DOHH2 (cell line): ENCODE measurements at regions not wholly inside any gene's neighbourhood (a gene's known extent, or its start where the extent isn't known, plus 50 kb on each side); places are given as distances from the start of the nearest gene placed in this dataset.
"Not testable (repeated sequence)": the region's sequence is repeated elsewhere in the genome, so short reads cannot be mapped to it uniquely, and the experiment has no call there.

Experiments
- H3F3A ChIP-seq: fragments of 200-600 bp; sonication (generic), shearing (Covaris generic); 2 replicates; pipeline ENCODE4 v1.6.0; 2016; ENCODE audit warnings: antibody characterized with exemption, mild to moderate bottlenecking; ENCODE audit not compliant: control insufficient read depth, insufficient read depth
- H3K27ac ChIP-seq: fragments of 200-600 bp; sonication (generic); 2 replicates; pipeline ENCODE4 v1.5.1; 2014; ENCODE audit warnings: low read depth, mild to moderate bottlenecking, low read length, moderate library complexity
- H3K27me3 ChIP-seq: fragments of 200-600 bp; sonication (generic); 2 replicates; pipeline ENCODE4 v1.6.1; 2014; ENCODE audit warnings: mild to moderate bottlenecking, low read length, mixed read lengths; ENCODE audit not compliant: control insufficient read depth
- H3K36me3 ChIP-seq: fragments of 200-600 bp; sonication (generic); 2 replicates; pipeline ENCODE4 v1.6.1; 2014; ENCODE audit warnings: mild to moderate bottlenecking, low read length, moderate library complexity, mixed read lengths; ENCODE audit not compliant: control insufficient read depth
- H3K4me1 ChIP-seq: fragments of 200-600 bp; sonication (generic); 2 replicates; pipeline ENCODE4 v1.6.1; 2014; ENCODE audit warnings: mild to moderate bottlenecking, low read length, mixed read lengths; ENCODE audit not compliant: control insufficient read depth
- H3K4me2 ChIP-seq: fragments of 200-600 bp; sonication (generic); 2 replicates; pipeline ENCODE4 v1.6.0; 2014; ENCODE audit warnings: mild to moderate bottlenecking, low read length, moderate library complexity
- H3K4me3 ChIP-seq: fragments of 200-600 bp; sonication (generic); 2 replicates; pipeline ENCODE4 v1.5.1; 2014; ENCODE audit warnings: mild to moderate bottlenecking, low read length, mixed read lengths
- H3K79me2 ChIP-seq: fragments of 200-600 bp; sonication (generic); 2 replicates; pipeline ENCODE4 v1.6.1; 2014; ENCODE audit warnings: mild to moderate bottlenecking, low read length, mixed read lengths; ENCODE audit not compliant: control insufficient read depth
- H3K9me2 ChIP-seq: fragments of 200-600 bp; sonication (generic); replicated peaks from 2 replicates; pipeline ENCODE4 v1.6.1; 2014; ENCODE audit warnings: mild to moderate bottlenecking, low read length, mixed read lengths; ENCODE audit not compliant: control insufficient read depth
- H3K9me3 ChIP-seq: fragments of 200-600 bp; sonication (generic); 2 replicates; pipeline ENCODE4 v1.6.1; 2014; ENCODE audit warnings: antibody characterized with exemption, low read length, mixed read lengths; ENCODE audit not compliant: control insufficient read depth, insufficient read depth
- H4K20me1 ChIP-seq: fragments of 200-600 bp; sonication (generic); 2 replicates; pipeline ENCODE4 v1.6.0; 2014; ENCODE audit warnings: low read depth, mild to moderate bottlenecking, antibody characterized with exemption, low read length, moderate library complexity; ENCODE audit not compliant: control insufficient read depth, insufficient read depth
- EZH2phosphoT487 ChIP-seq: fragments of 200-600 bp; sonication (generic); IDR thresholded peaks from 2 replicates; pipeline ENCODE4 v1.6.1; 2017; ENCODE audit warnings: borderline replicate concordance, mild to moderate bottlenecking, antibody characterized with exemption, low read length, moderate library complexity, mixed read lengths
- TF ChIP-seq, protein P1 (sequence below): fragments of 200-600 bp; sonication (generic); IDR thresholded peaks from one replicate; pipeline ENCODE4 v1.5.1; 2014; ENCODE audit warnings: antibody characterized with exemption, mild to moderate bottlenecking, low read depth, low read length; ENCODE audit not compliant: poor library complexity, severe bottlenecking

DNA sequence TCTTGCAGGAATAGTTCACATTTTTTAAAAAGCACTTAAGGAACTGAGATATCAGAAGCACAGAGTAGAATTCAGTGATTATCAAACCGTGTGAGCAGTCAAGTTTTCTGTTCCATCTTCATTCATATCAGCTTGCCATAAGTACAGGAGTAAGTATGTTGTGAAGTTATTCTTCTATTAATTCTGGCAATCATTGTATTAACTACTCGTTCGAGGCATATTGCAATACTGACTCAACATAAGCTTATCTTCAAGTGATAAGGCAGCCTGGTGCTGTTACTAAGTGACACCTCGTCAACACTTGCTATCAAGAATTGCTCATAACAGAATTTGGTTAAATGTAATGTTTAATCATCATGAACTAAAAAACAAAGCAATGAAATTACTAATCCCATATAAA, 75.7 kb upstream of the SNX9 start:
- H3F3A ChIP-seq, result no peaks in the 10 kb centered on the region

DNA sequence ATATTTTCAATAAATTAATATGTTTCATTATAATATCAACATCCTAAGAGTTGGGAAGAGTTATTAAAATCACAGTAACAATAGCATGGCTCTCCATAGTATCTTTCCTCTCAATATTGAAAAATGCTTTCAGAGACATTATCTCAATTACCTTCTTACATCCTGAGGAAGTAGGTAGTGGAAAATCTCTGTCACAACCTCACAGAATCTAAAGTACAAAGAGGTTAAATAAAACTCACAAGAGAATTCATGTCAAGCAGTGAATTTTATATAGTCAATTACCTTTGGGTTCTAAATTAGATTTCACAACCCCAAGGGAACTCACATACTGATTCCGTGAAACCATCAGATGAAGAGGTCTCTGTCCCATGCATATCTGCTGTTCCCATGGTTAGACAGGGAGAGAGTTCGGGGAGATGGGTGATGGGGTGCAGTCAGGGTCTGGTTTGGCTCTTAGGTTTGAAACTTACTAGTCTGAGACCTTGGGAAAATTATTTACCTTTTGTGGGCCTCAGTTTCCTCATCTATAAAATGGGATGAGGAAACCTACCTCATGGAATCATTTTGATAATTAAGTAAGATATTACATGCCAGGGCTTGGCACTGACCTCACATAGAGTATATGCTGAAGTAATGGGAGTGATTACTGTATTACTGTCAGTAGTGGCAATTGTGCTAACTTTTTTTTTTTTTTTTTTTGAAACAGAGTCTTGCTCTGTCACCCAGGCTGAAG, 74.0 kb upstream of the SNX9 start:
- H3K9me3 ChIP-seq, result peaks cover 15% of the 10 kb centered on the region
- no peaks in the 10 kb centered on the region for H3K9me2 ChIP-seq
- H3K4me3 ChIP-seq, result no peak overlapping the region
- no peak overlapping the region for H3K4me2 ChIP-seq
- no peak overlapping the region for H3K27ac ChIP-seq
- H3K79me2 ChIP-seq, result no peaks in the 10 kb centered on the region
- H3K4me1 ChIP-seq, result peaks cover 23% of the 10 kb centered on the region
- no peaks in the 10 kb centered on the region for H3F3A ChIP-seq
- H4K20me1 ChIP-seq, result 0 out of 2 replicates have a peak, but pooled peaks cover 3% of the 10 kb centered on the region
- H3K27me3 ChIP-seq, result peaks cover 15% of the 10 kb centered on the region
- H3K36me3 ChIP-seq, result no peaks in the 10 kb centered on the region
- no peak for TF ChIP-seq EZH2phosphoT487
- TF ChIP-seq, protein P1, sequence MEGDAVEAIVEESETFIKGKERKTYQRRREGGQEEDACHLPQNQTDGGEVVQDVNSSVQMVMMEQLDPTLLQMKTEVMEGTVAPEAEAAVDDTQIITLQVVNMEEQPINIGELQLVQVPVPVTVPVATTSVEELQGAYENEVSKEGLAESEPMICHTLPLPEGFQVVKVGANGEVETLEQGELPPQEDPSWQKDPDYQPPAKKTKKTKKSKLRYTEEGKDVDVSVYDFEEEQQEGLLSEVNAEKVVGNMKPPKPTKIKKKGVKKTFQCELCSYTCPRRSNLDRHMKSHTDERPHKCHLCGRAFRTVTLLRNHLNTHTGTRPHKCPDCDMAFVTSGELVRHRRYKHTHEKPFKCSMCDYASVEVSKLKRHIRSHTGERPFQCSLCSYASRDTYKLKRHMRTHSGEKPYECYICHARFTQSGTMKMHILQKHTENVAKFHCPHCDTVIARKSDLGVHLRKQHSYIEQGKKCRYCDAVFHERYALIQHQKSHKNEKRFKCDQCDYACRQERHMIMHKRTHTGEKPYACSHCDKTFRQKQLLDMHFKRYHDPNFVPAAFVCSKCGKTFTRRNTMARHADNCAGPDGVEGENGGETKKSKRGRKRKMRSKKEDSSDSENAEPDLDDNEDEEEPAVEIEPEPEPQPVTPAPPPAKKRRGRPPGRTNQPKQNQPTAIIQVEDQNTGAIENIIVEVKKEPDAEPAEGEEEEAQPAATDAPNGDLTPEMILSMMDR, result no peak

More for the DNA sequence above, 75.7 kb upstream of the SNX9 start:
- Histone ChIP-seq H3K79me2 (no peaks in the 10 kb centered on the region), H4K20me1 (no peaks in the 10 kb centered on the region), H3K4me3 (no peak overlapping the region), H3K4me2 (no peak overlapping the region), H3K27ac (no peak overlapping the region), H3K36me3 (no peaks in the 10 kb centered on the region), H3K9me2 (no peaks in the 10 kb centered on the region), H3K27me3 (peaks cover 7% of the 10 kb centered on the region; the same call in 1 of the 2 replicates), H3K9me3 (peaks cover 11% of the 10 kb centered on the region; the same call in 1 of the 2 replicates), H3K4me1 (peaks cover 23% of the 10 kb centered on the region)
- TF ChIP-seq EZH2phosphoT487, result no peak
- TF ChIP-seq, protein P1, result no peak

- Histone ChIP-seq H3K9me3 (peaks cover 15% of the 10 kb centered on the region), H3K4me1 (peaks cover 28% of the 10 kb centered on the region), H3K27me3 (peaks cover 27% of the 10 kb centered on the region)
- not testable (repeated sequence) for H4K20me1 ChIP-seq, H3F3A ChIP-seq, H3K36me3 ChIP-seq, H3K4me2 ChIP-seq, H3K27ac ChIP-seq, H3K4me3 ChIP-seq, H3K79me2 ChIP-seq, H3K9me2 ChIP-seq
Measured at GRCh38 chr6:157750973-157751372, 72.1 kb upstream of the SNX9 start.

DNA sequence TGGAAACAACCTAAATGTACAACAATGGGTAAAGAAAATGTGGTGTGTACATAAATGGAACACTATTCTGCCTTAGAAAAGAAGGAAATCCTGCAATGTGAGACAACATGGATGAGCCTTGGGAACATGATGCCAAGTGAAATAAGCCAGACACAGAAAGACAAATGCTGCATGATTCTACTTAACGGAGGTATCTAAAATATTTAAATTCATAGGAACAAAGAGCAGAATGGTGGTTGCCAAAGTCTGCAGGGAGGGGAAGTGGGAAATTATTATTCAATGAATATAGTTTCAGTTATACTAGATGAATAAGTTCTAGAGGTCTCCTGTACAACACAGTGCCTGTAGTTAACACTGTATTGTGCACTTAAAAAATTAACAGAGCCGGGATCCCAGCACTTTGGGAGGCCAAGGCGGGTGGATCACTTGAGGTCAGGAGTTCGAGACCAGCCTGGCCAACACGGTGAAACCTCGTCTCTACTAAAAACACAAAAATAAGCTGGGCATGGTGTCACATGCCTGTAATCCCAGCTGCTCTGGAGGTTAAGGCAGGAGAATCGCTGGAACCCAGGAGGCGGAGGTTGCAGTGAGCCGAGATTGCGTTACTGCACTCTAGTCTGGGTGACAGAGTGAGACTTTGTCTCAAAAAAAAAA, 71.4 kb upstream of the SNX9 start:
- TF ChIP-seq, protein P1, result no peak
- TF ChIP-seq EZH2phosphoT487, result no peak

GRCh38 chr6:157752879-157753278, 70.2 kb upstream of the SNX9 start:
- not testable (repeated sequence) for H3K79me2 ChIP-seq, H3K9me2 ChIP-seq, H3F3A ChIP-seq, H4K20me1 ChIP-seq, H3K4me2 ChIP-seq, H3K27ac ChIP-seq, H3K4me3 ChIP-seq, H3K36me3 ChIP-seq
- H3K9me3 ChIP-seq, result peaks cover 15% of the 10 kb centered on the region
- H3K27me3 ChIP-seq, result peaks cover 37% of the 10 kb centered on the region
- peaks cover 36% of the 10 kb centered on the region for H3K4me1 ChIP-seq

More for the DNA sequence above, 71.4 kb upstream of the SNX9 start:
- Histone ChIP-seq H3K9me2 (no peaks in the 10 kb centered on the region), H3K4me2 (no peak overlapping the region), H3K27me3 (peaks cover 29% of the 10 kb centered on the region), H3K4me1 (peaks cover 32% of the 10 kb centered on the region), H3K9me3 (peaks cover 15% of the 10 kb centered on the region), H3K4me3 (no peak overlapping the region), H3K79me2 (no peaks in the 10 kb centered on the region), H4K20me1 (0 out of 2 replicates have a peak, but pooled peaks cover 3% of the 10 kb centered on the region), H3K27ac (no peak overlapping the region), H3F3A (no peaks in the 10 kb centered on the region), H3K36me3 (no peaks in the 10 kb centered on the region)
